Suprapubic skin (tissue), 3 donors: ENCODE measurements at regions not wholly inside any gene's neighbourhood (a gene's known extent, or its start where the extent isn't known, plus 50 kb on each side); places are given as distances from the start of the nearest gene placed in this dataset.

Source experiments
- CTCF ChIP-seq, 2 donors: fragments of 200-600 bp in 1 of 2; fragments of 450-650 bp in 1 of 2; sonication (generic) in 1 of 2; IDR thresholded peaks; one replicate each; pipeline ENCODE4 v1.5.1; 2016 to 2019; ENCODE audit warnings: antibody characterized with exemption in 2 of 2, mild to moderate bottlenecking in 1 of 2, moderate library complexity in 1 of 2
- POLR2A ChIP-seq, 2 donors: fragments of 450-650 bp; IDR thresholded peaks; one replicate each; pipeline ENCODE4 v1.6.1; 2017; ENCODE audit warnings: antibody characterized with exemption in 2 of 2, mild to moderate bottlenecking in 2 of 2, moderate library complexity in 2 of 2

GRCh38 chr19:28307963-28308362, 905.0 kb downstream of the UQCRFS1 start:
- TF ChIP-seq POLR2A (IDR thresholded peaks at IDR 0.05): no peak
- TF ChIP-seq CTCF (IDR thresholded peaks at IDR 0.05): no peak
